ENCODE measurements at regions not wholly inside any gene's neighbourhood (a gene's known extent, or its start where the extent isn't known, plus 50 kb on each side); places are given as distances from the start of the nearest gene placed in this dataset.

DNA sequence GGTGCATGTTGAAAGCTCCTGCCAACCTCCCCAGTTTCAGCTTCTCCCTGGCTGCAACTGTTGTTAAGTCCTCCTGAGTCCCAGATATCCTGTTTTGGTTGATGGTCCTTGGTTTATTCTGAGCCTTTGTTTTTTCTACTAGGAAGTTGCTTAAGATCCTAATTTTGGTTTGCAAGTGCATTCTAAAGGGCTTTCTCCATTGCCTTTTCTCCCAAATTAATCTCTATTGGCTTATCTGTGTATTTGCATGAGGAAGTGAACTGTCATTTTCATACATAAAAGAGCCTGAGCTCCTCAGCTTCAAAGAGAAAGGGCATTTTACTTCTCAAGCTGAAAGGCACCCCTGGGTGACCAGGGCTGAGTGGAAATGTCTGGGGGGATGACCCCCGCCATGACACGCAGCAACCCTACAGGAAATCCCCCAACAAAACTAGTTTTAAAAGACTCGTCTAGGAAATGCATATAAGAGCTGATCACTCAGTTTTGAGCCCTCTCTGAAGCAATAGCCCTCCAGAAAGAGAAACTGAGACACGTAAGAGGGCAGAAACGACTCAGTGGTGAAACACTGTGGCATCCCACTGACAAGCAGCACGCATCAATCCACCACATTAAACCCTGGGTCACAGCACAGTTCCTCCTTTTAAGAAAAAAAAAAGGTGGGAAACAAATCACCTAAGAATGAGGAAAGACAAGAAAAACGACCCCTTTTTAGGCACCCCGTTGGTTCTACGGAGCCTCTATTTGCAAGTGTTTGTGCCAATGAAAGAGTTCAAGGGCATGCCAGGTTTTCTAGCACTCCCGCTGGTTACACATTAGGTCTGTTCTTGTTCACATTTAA, 140.9 kb downstream of the THBS2 start:
- TF ChIP-seq CTCF (IDR thresholded peaks at IDR 0.05), result no peak
- no peak for TF ChIP-seq EZH2phosphoT487 (IDR thresholded peaks at IDR 0.05)
- no peak for TF ChIP-seq EZH2 (IDR thresholded peaks at IDR 0.05)
